Transverse colon (tissue), 4 donors: ENCODE measurements at regions not wholly inside any gene's neighbourhood (a gene's known extent, or its start where the extent isn't known, plus 50 kb on each side); places are given as distances from the start of the nearest gene placed in this dataset.

Experiments
- DNase-seq: peaks from one replicate; pipeline ENCODE4 v3.0.0-alpha.2; 2019
- H3K27ac ChIP-seq, 4 donors: fragments of 200-600 bp; sonication (generic); 2 replicates each; pipeline ENCODE4 v1.5.1; 2016 to 2018; ENCODE audit warnings: inconsistent platforms in 4 of 4
- H3K27me3 ChIP-seq: fragments of 200-600 bp; sonication (generic); 2 replicates; pipeline ENCODE4 v1.5.1; 2017; ENCODE audit warnings: inconsistent platforms
- H3K36me3 ChIP-seq, 4 donors: fragments of 200-600 bp; sonication (generic); 2 replicates each; pipeline ENCODE4 v1.5.1; 2017 to 2019; ENCODE audit warnings: inconsistent platforms in 4 of 4
- H3K4me1 ChIP-seq, 4 donors: fragments of 200-600 bp; sonication (generic); 2 replicates each; pipeline ENCODE4 v1.5.1; 2017 to 2020; ENCODE audit warnings: inconsistent platforms in 4 of 4
- H3K4me3 ChIP-seq, 4 donors: fragments of 200-600 bp; sonication (generic); 1 replicate in 1 of 4; 2 replicates in 3 of 4; pipeline versions ENCODE4 v1.5.1 to v1.6.1; 2017 to 2019; ENCODE audit warnings: inconsistent platforms in 4 of 4
- H3K9me3 ChIP-seq, 2 donors: fragments of 200-600 bp; sonication (generic); 2 replicates each; pipeline ENCODE4 v1.5.1; 2017 to 2019; ENCODE audit warnings: inconsistent platforms in 2 of 2
- EP300 ChIP-seq: sonication (generic); formaldehyde crosslinking; IDR thresholded peaks from one replicate; pipeline ENCODE4 v1.6.1; 2017; ENCODE audit warnings: antibody characterized with exemption, low read depth
- POLR2A ChIP-seq: fragments of 450-650 bp; IDR thresholded peaks from one replicate; pipeline ENCODE4 v1.6.1; 2016; ENCODE audit warnings: antibody characterized with exemption, mild to moderate bottlenecking, moderate library complexity
- POLR2AphosphoS5 ChIP-seq, 3 donors: sonication (generic); formaldehyde crosslinking; IDR thresholded peaks; one replicate each; pipeline ENCODE4 v1.6.1; 2016; ENCODE audit warnings: antibody characterized with exemption in 3 of 3
- WGBS, 2 donors: methylation state at CpG; one replicate each; pipeline ENCODE4 v1.1.5; 2018; ENCODE audit warnings: low coverage in 1 of 2; 5-methylcytosine and 5-hydroxymethylcytosine counted together
- in situ Hi-C, 4 donors: fragments of 200-750 bp; cut with MboI; loops; one replicate each; pipeline versions ENCODE4 v1.15.0 to v1.15.1; 2017; ENCODE audit warnings: low sequenced_read_pairs in 3 of 4, low pct_ligation_motif_present in 1 of 4, low pct_unique_long_range_greater_than_20kb in 1 of 4
- intact Hi-C: fragments of 100-400 bp; cut with DNase I; formaldehyde crosslinking; loops from one replicate; pipeline ENCODE4 v1.15.1; 2023; ENCODE audit warnings: low total_unique reads
- TF ChIP-seq, protein P1 (sequence below), 5 experiments: fragments of 200-600 bp in 3 of 5; fragments of 450-650 bp in 2 of 5; sonication (generic) in 3 of 5; IDR thresholded peaks; 1 replicate in 2 of 5; 2 replicates in 3 of 5; pipeline ENCODE4 v1.5.1; 2016 to 2017; ENCODE audit warnings: antibody characterized with exemption in 5 of 5, inconsistent platforms in 3 of 5, mild to moderate bottlenecking in 2 of 5, moderate library complexity in 1 of 5

GRCh38 chr4:130698251-130698650, 1602.3 kb downstream of the C4orf33 start:
- intact Hi-C loops, result no loop called here
- 80 to 87% methylated on average over 2 of the region's 2 CpGs for WGBS, 2 donors
- TF ChIP-seq, protein P1, sequence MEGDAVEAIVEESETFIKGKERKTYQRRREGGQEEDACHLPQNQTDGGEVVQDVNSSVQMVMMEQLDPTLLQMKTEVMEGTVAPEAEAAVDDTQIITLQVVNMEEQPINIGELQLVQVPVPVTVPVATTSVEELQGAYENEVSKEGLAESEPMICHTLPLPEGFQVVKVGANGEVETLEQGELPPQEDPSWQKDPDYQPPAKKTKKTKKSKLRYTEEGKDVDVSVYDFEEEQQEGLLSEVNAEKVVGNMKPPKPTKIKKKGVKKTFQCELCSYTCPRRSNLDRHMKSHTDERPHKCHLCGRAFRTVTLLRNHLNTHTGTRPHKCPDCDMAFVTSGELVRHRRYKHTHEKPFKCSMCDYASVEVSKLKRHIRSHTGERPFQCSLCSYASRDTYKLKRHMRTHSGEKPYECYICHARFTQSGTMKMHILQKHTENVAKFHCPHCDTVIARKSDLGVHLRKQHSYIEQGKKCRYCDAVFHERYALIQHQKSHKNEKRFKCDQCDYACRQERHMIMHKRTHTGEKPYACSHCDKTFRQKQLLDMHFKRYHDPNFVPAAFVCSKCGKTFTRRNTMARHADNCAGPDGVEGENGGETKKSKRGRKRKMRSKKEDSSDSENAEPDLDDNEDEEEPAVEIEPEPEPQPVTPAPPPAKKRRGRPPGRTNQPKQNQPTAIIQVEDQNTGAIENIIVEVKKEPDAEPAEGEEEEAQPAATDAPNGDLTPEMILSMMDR (IDR thresholded peaks at IDR 0.05), result no peak
- TF ChIP-seq EP300 (no peak), POLR2AphosphoS5 (IDR thresholded peaks at IDR 0.05) (no peak), POLR2A (no peak)

GRCh38 chr4:130699004-130699403, 1603.1 kb downstream of the C4orf33 start:
- no peak overlapping the region for H3K4me3 ChIP-seq
- in situ Hi-C loops (no loop called here), intact Hi-C loops (no loop called here)
- TF ChIP-seq POLR2A, result no peak
- TF ChIP-seq, protein P1 (IDR thresholded peaks at IDR 0.05), result no peak
- TF ChIP-seq EP300, result no peak
- no peak for TF ChIP-seq POLR2AphosphoS5 (IDR thresholded peaks at IDR 0.05)
- H3K27me3 ChIP-seq, result no peaks in the 10 kb centered on the region
- 38 to 72% methylated on average over 5 of the region's 5 CpGs for WGBS, 2 donors
- no peaks in the 10 kb centered on the region for H3K36me3 ChIP-seq
- no peak overlapping the region for H3K27ac ChIP-seq
- no peak for DNase-seq
- no peaks in the 10 kb centered on the region for H3K9me3 ChIP-seq
- no peaks in the 10 kb centered on the region for H3K4me1 ChIP-seq

More at GRCh38 chr4:130698251-130698650, 1602.3 kb downstream of the C4orf33 start:
- H3K27me3 ChIP-seq, result no peaks in the 10 kb centered on the region
- H3K4me3 ChIP-seq, result no peak overlapping the region
- H3K4me1 ChIP-seq, result no peaks in the 10 kb centered on the region
- DNase-seq, result no peak
- no peaks in the 10 kb centered on the region for H3K9me3 ChIP-seq
- no peak overlapping the region for H3K27ac ChIP-seq
- no peaks in the 10 kb centered on the region for H3K36me3 ChIP-seq
- in situ Hi-C loops, result no loop called here

DNA sequence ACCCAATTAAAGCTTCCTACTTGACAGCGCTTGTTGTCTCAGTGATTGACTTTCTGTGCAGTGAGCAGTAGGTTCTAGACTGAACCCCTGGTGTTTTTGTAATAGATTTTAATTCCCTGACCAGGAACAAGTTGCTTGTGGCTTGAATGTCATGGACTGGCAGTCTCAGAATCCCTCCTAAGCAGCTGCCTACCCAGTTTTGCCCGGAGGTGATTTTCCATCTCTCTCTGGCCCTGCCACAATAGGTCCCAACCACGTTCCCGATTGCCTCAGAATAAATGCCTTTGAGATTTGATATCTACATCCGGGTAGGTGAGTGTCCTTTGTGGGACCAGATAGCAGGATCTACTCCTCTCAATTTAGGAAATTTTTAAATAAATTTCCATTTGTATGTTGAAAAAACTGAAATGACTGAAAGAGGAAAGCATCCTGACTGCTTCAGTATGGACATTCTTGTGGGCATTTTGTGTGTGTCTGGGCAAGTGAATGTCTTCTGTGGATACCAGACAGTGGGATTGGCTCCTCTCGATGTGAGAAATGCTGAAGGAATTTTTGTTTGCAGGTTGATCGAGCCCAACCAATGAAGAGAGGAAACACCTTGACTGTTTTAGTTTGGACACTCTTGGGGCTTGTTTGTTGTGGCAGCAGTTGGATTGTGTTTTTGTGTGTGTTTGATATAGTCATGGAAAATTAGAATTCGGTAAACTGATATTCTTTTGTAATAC, 1607.4 kb downstream of the C4orf33 start:
- Histone ChIP-seq H3K4me3 (no peak overlapping the region), H3K27me3 (no peaks in the 10 kb centered on the region), H3K27ac (no peak overlapping the region), H3K36me3 (no peaks in the 10 kb centered on the region), H3K9me3 (no peaks in the 10 kb centered on the region), H3K4me1 (no peaks in the 10 kb centered on the region)
- DNase-seq, result no peak
- 76 to 81% methylated on average over 7 to 8 of the region's 8 CpGs for WGBS, 2 donors
- intact Hi-C loops, result no loop called here
- no peak for TF ChIP-seq POLR2A
- TF ChIP-seq POLR2AphosphoS5 (IDR thresholded peaks at IDR 0.05), result no peak
- TF ChIP-seq, protein P1 (IDR thresholded peaks at IDR 0.05), result no peak
- no peak for TF ChIP-seq EP300
- in situ Hi-C loops, result no loop called here

GRCh38 chr4:130705023-130705422, 1609.1 kb downstream of the C4orf33 start:
- H3K36me3 ChIP-seq, result no peaks in the 10 kb centered on the region
- TF ChIP-seq, protein P1 (IDR thresholded peaks at IDR 0.05), result no peak
- TF ChIP-seq POLR2AphosphoS5 (IDR thresholded peaks at IDR 0.05) (no peak), POLR2A (no peak), EP300 (no peak)
- intact Hi-C loops, result no loop called here
- in situ Hi-C loops, result no loop called here
- H3K4me3 ChIP-seq, result no peak overlapping the region
- no peaks in the 10 kb centered on the region for H3K27me3 ChIP-seq
- no peak for DNase-seq
- no peak overlapping the region for H3K27ac ChIP-seq
- H3K4me1 ChIP-seq, result no peaks in the 10 kb centered on the region
- no peaks in the 10 kb centered on the region for H3K9me3 ChIP-seq
